AG20443 (cell line): ENCODE measurements at regions not wholly inside any gene's neighbourhood (a gene's known extent, or its start where the extent isn't known, plus 50 kb on each side); places are given as distances from the start of the nearest gene placed in this dataset.
"Not testable (repeated sequence)": the region's sequence is repeated elsewhere in the genome, so short reads cannot be mapped to it uniquely, and the experiment has no call there.

ENCODE experiments used
- DNase-seq: peaks from one replicate; pipeline ENCODE4 v3.0.0; 2012; ENCODE audit warnings: low spot score, mixed read lengths

- DNase-seq, result no peak
Measured at GRCh38 chr9:85487872-85488271, 253.9 kb downstream of the AGTPBP1 start.

- DNase-seq, result no peak
Measured at GRCh38 chr9:85484235-85484634, 257.5 kb downstream of the AGTPBP1 start.

DNA sequence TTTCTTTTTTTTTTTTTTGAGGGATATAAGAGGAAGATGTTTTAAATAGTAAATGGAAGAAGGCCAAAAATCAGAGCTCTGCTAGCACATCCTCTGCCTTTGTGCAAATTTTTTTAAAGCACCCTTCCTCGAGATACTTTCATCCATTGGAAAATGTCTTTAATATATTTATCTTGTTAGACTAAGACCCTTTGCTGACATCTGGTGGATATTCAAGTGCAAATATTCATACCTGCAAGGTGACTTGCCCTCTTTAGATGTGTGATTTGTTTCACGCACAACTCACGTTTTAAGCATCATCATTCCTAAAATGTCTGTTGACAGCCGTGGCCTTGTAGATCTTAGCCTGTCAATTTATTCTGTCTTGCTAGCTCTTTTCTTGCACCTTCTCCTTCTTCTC, 258.5 kb downstream of the AGTPBP1 start:
- no peak for DNase-seq

- no peak for DNase-seq
Measured at GRCh38 chr9:85479305-85479704, 262.4 kb downstream of the AGTPBP1 start.

GRCh38 chr9:85478847-85479246, 262.9 kb downstream of the AGTPBP1 start:
- DNase-seq, result no peak

GRCh38 chr9:85474896-85475295, 266.9 kb downstream of the AGTPBP1 start:
- not testable (repeated sequence) for DNase-seq

DNA sequence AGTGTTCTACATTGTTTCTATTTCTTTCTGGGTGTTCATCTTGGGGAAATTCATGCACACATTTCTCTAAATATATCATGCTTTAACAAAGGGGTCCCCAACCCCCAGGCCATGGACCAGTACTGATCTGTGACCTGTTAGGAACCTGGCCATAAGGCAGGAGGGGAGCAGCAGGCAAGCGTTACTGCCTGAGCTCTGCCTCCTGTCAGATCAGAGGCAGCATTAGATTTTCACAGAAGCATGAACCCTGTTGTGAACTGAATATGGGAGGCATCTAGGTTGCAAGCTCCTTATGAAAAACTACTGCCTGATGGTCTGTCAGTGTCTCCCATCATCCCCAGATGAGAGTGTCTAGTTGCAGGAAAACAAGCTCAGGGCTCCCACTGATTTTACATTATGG, 270.0 kb downstream of the AGTPBP1 start:
- no peak for DNase-seq

GRCh38 chr9:85469041-85469440, 272.7 kb downstream of the AGTPBP1 start:
- DNase-seq, result no peak

DNA sequence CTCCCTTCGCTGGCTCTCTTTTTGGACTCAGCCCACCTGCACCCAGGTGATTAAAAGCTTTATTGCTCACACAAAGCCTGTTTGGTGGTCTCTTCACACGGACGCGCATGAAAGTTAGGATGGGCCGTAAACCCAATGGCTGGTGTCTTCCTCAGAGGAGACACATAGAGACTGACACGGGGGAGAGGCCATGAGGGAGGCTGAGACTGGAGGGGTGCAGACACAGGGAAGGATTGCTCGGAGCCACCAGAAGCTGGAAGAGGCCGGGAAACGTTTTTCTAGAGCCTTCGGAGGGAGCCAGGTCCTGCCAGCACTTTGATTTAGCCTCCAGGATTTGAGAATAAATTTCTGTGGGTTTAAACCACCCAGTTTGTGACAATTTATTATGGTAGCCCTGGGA, 274.9 kb downstream of the AGTPBP1 start:
- no peak for DNase-seq

DNA sequence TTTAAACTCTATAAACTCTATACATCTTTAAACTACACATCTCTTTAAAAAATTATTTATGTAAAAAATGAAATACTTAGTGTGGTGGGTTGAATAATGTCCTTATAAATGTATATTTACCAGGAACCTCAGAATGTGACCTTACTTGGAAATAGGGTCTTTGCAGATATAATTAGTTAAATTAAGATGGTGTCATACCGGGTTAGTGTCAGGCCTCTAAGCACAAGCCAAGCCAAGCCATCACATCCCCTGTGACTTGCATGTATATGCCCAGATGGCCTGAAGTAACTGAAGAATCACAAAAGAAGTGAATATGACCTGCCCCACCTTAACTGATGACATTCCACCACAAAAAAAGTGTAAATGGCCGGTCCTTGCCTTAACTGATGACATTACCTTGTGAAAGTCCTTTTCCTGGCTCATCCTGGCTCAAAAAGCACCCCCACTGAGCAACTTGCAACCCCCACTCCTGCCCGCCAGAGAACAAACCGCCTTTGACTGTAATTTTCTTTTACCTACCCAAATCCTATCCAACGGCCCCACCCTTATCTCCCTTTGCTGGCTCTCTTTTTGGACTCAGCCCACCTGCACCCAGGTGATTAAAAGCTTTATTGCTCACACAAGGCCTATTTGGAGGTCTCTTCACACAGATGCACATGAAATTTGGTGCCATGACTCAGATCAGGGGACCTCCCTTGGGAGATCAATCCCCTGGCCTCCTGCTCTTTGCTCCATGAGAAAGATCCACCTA, 283.5 kb downstream of the AGTPBP1 start:
- DNase-seq, result not testable (repeated sequence)

- no peak for DNase-seq
Measured at GRCh38 chr9:85453850-85454249, 287.9 kb downstream of the AGTPBP1 start.

DNA sequence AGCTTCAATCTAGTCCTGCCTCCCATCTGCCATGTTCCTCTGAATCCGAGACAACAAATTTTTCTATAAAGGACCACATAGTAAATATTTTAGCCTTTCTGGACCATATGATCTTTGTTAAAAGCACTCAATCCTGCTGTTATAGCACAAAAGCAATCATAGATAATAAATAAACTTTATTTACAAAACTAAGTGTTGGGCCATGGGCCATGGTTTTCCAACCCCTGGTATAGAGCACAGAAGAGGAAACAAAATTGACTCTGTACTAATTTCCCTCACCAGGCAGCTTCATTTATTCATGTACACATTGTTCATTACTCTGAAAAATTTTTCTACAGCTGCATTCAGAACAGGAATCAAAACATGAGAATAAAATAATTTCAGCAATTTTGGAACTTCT, 288.9 kb downstream of the AGTPBP1 start:
- no peak for DNase-seq

DNA sequence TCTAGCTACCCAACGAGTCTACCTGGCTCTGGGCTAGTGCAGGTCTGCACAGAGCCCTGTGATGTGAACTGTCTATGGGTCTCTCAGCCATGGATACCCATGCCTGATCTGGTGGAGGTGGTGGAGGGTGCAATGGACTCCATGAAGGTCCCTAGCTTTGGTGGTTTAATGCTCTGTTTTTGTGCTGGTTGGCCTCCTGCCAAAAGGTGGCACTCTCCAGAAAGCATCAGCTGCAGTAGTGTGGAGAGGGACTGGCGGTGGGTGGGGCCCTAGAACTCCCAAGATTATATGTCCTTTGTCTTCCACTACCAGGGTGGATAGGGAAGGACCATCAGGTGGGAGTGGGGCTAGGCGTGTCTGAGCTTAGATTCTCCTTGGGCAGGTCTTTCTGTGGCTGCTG, 290.1 kb downstream of the AGTPBP1 start:
- no peak for DNase-seq

GRCh38 chr9:85445887-85446286, 295.9 kb downstream of the AGTPBP1 start:
- no peak for DNase-seq

DNA sequence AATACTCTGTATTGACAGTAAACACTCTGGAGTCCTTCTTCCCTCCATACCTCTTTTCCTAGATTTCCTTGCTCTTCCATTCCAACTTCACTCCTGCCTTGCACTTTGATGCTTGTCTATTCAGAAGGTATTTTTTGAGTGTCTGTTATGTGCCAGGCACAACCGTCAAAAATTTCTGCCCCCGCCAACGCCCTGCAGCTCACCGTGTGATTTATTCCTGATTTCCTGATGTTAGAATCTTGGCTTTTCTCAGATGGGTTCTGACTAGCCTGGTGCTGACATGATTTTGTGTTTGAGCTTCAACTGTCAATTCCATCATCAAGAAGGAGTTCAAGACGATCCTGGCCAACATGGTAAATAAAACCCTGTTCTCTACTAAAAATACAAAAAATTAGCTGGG, 297.5 kb downstream of the AGTPBP1 start:
- no peak for DNase-seq

- no peak for DNase-seq
Measured at GRCh38 chr9:85443190-85443598, 298.6 kb downstream of the AGTPBP1 start.

- no peak for DNase-seq
Measured at GRCh38 chr9:85439791-85440190, 302.0 kb downstream of the AGTPBP1 start.

DNA sequence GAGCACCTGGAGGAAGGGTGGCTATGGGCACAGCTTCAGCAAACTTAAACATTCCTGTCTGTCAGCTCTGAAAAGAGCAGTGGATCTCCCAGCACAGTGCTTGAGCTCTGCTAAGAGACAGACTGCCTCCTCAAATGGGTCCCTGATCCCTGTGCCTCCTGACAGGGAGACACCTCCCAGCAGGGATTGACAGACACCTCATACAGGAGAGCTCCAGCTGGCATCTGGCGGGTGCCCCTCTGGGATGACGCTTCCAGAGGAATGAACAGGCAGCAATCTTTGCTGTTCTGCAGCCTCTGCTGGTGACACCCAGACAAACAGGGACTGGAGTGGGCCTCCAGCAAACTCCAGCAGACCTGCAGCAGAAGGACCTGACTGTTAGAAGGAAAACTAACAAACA, 307.8 kb downstream of the AGTPBP1 start:
- not testable (repeated sequence) for DNase-seq

- DNase-seq, result not testable (repeated sequence)
Measured at GRCh38 chr9:85433551-85433950, 308.2 kb downstream of the AGTPBP1 start.

GRCh38 chr9:85433046-85433445, 308.7 kb downstream of the AGTPBP1 start:
- no peak for DNase-seq

GRCh38 chr9:85432599-85432998, 309.2 kb downstream of the AGTPBP1 start:
- no peak for DNase-seq

DNA sequence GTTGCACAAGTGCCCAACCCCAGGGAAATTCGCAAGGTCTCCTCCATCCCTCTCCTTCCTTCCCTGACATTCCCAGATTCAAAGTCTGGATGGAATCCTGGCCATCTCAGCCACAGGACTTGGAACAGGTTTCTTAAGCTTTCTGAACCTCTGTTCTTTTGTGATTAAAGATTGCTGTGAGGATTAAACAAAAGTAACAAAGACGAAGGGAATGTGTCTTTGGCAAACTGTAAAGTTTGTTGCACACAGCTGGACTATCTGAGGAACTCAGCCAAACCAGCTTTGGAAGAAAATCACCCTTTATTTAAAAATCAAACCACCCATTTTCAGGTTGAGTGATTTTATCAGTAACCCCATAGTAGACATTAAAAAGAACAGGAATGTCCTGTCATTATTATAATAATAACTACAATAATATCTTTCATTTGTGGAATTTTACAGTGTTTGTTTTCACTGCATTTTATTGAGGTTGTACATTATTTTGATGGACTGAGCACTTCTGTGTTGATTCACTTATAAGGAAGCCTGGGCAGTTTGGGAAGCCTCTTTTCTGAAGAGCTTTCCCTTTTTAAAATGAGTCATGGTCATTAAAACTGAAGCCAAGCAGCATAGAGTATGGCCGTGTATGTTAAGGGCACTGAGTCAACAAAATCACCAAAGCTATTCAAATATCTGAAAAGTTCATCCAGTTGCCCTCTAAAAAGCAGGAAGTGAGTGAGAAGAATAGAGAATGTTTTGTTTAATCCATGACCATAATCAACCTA, 310.2 kb downstream of the AGTPBP1 start:
- DNase-seq, result no peak

- no peak for DNase-seq
Measured at GRCh38 chr9:85430659-85431338, 311.0 kb downstream of the AGTPBP1 start.
